ENCODE measurements at regions not wholly inside any gene's neighbourhood (a gene's known extent, or its start where the extent isn't known, plus 50 kb on each side); places are given as distances from the start of the nearest gene placed in this dataset.

DNA sequence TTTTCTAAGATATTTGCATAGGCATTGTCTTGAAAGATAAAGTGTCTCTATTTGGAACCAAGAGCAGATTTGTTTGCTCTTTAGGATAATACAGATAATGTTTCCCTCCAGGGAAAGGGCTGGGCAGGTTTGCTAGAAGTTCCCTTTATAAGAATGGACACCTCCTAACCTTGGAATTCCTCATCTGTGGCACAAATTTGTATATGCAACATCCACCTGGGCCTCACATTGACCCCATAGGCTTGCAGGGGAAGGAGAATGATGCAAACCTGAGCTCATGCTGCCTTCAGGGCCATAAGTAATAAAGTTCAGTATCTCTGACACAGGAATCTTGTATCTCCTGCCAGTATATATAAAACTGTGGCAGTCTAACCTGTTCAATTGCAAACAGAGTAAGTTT, 508.4 kb upstream of the MIR17HG start:
- TF ChIP-seq EZH2phosphoT487 (IDR thresholded peaks at IDR 0.05; ENCODE audit: low read depth, severe bottlenecking, unreplicated experiment), result no peak
- TF ChIP-seq, protein P1, sequence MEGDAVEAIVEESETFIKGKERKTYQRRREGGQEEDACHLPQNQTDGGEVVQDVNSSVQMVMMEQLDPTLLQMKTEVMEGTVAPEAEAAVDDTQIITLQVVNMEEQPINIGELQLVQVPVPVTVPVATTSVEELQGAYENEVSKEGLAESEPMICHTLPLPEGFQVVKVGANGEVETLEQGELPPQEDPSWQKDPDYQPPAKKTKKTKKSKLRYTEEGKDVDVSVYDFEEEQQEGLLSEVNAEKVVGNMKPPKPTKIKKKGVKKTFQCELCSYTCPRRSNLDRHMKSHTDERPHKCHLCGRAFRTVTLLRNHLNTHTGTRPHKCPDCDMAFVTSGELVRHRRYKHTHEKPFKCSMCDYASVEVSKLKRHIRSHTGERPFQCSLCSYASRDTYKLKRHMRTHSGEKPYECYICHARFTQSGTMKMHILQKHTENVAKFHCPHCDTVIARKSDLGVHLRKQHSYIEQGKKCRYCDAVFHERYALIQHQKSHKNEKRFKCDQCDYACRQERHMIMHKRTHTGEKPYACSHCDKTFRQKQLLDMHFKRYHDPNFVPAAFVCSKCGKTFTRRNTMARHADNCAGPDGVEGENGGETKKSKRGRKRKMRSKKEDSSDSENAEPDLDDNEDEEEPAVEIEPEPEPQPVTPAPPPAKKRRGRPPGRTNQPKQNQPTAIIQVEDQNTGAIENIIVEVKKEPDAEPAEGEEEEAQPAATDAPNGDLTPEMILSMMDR (IDR thresholded peaks at IDR 0.05; ENCODE audit: poor library complexity), result no peak
- no peak for TF ChIP-seq EZH2 (IDR thresholded peaks at IDR 0.05; ENCODE audit: borderline replicate concordance)
